ENCODE measurements at regions not wholly inside any gene's neighbourhood (a gene's known extent, or its start where the extent isn't known, plus 50 kb on each side); places are given as distances from the start of the nearest gene placed in this dataset.

DNA sequence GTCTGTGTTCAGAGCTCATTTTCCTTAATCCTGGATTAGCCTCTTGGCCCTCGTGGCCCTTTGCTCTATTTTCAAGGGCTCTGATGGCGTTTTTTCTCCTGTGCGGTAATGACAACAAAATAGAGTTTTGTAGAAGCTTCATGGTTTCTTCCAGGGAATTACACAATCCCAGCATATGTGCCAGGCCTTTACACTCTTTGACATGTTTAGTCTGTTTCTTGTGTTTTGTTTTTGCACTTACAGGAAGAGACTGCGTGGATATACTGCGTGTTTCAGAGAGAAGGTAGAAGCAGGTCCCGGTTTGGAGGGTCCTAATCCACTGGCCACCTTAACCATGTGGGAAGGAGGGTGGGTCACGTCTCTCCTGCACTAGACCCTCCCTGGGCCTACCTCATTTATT, 400.2 kb upstream of the IRX4 start:
- TF ChIP-seq, protein P1, sequence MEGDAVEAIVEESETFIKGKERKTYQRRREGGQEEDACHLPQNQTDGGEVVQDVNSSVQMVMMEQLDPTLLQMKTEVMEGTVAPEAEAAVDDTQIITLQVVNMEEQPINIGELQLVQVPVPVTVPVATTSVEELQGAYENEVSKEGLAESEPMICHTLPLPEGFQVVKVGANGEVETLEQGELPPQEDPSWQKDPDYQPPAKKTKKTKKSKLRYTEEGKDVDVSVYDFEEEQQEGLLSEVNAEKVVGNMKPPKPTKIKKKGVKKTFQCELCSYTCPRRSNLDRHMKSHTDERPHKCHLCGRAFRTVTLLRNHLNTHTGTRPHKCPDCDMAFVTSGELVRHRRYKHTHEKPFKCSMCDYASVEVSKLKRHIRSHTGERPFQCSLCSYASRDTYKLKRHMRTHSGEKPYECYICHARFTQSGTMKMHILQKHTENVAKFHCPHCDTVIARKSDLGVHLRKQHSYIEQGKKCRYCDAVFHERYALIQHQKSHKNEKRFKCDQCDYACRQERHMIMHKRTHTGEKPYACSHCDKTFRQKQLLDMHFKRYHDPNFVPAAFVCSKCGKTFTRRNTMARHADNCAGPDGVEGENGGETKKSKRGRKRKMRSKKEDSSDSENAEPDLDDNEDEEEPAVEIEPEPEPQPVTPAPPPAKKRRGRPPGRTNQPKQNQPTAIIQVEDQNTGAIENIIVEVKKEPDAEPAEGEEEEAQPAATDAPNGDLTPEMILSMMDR (IDR thresholded peaks at IDR 0.05) = no peak
- TF ChIP-seq EZH2phosphoT487 (IDR thresholded peaks at IDR 0.05) (no peak), EZH2 (IDR thresholded peaks at IDR 0.05) (no peak)

Data from neural progenitor cell (in vitro differentiated cells).